ENCODE measurements at regions not wholly inside any gene's neighbourhood (a gene's known extent, or its start where the extent isn't known, plus 50 kb on each side); places are given as distances from the start of the nearest gene placed in this dataset.
"Not testable (repeated sequence)": the region's sequence is repeated elsewhere in the genome, so short reads cannot be mapped to it uniquely, and the experiment has no call there.

DNA sequence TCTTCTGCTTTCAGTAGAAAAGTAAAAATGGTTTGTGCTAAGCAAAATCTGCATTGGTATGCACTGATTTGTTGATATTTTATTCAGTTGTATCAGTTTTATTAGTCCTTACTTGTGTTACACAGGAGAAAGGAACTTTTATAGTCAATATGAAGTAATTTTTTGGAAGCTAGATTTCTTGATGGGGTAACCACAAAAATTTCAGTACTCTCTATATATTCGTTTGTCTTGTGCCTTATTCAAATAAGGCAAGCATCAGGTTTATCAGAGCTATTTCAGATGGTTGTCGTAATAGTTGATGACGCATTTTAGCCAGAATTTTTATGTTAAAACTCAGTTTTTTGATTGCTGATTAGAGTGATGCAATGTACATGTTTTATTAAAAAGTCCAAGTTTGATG lies 50.7 kb upstream of the NIPA1 start:
- 91 to 93% methylated on average over 3 of the region's 3 CpGs for WGBS, 2 donors
- H3K27me3 ChIP-seq = no peaks in the 10 kb centered on the region
- no peaks in the 10 kb centered on the region for H3K36me3 ChIP-seq (ENCODE audit: low read depth, missing control alignments)
- no peak overlapping the region for H3K4me3 ChIP-seq
- TF ChIP-seq CTCF (IDR thresholded peaks at IDR 0.05) (no peak), POLR2A (IDR thresholded peaks at IDR 0.05) (no peak)
- DNase-seq = no peak
- no peaks in the 10 kb centered on the region for H3K4me1 ChIP-seq
- H3K9me3 ChIP-seq = no peaks in the 10 kb centered on the region
- intact Hi-C loops (cut with DNase I; ENCODE audit: low total_unique reads) = no loop called here
- no peak overlapping the region for H3K27ac ChIP-seq

DNA sequence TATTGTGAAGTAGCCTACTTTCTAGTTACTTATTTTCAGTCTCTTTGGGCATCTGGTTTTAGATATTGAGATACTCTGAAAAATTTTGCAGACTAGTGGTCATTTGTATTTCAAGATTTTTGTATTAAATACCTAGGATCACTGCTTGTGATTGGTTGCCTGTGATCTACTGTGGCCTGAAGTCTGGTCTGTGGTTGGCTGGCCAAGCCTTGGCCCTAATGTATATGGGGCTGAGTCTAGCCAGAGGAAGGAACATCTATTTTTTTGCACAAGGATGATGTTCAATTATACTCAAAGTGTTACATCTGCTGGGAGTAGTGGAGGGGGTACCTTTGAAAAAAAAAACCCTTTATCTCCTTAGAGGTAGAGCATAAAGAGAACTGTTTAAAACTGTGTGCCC lies 50.2 kb upstream of the NIPA1 start:
- H3K9me3 ChIP-seq; intact Hi-C loops (cut with DNase I; ENCODE audit: low total_unique reads); H3K27ac ChIP-seq; H3K36me3 ChIP-seq (ENCODE audit: low read depth, missing control alignments); DNase-seq; H3K4me1 ChIP-seq; H3K27me3 ChIP-seq; H3K4me3 ChIP-seq: not testable (repeated sequence)

Small RNA genes in the stretch of these regions (small RNA-seq; reads per million reads assigned to genes)
- gene AC138649.4 = 0 reads per million in 2 donors
- 0 to 1.3 reads per million in 2 donors for gene RN7SL495P

All from testis (tissue), 2 donors.